NCI-H2107 treated with DMSO at 0.1 percent for 48 hours (cell line): ENCODE measurements at regions not wholly inside any gene's neighbourhood (a gene's known extent, or its start where the extent isn't known, plus 50 kb on each side); places are given as distances from the start of the nearest gene placed in this dataset.

ENCODE experiments used
- DNase-seq: peaks from one replicate; lab custom pipeline; 2025; ENCODE audit not compliant: unreplicated experiment; lab: John Stamatoyannopoulos, UW

- no peak for DNase-seq
Measured at GRCh38 chr7:153006452-153006851, 246.9 kb downstream of the ACTR3B start.

GRCh38 chr7:153006911-153007310 lies 247.4 kb downstream of the ACTR3B start:
- DNase-seq, result no peak

- no peak for DNase-seq
Measured at GRCh38 chr7:153010416-153010815, 250.9 kb downstream of the ACTR3B start.

- DNase-seq, result no peak
Measured at GRCh38 chr7:153012203-153012602, 252.7 kb downstream of the ACTR3B start.

GRCh38 chr7:153017223-153017622 lies 257.7 kb downstream of the ACTR3B start:
- no peak for DNase-seq

- DNase-seq, result no peak
Measured at GRCh38 chr7:153021542-153021941, 262.0 kb downstream of the ACTR3B start.

- DNase-seq, result no peak
Measured at GRCh38 chr7:153022475-153023193, 263.1 kb downstream of the ACTR3B start.

- no peak for DNase-seq
Measured at GRCh38 chr7:153023194-153023592, 263.6 kb downstream of the ACTR3B start.

- DNase-seq, result no peak
Measured at GRCh38 chr7:153027210-153027609, 267.7 kb downstream of the ACTR3B start.

GRCh38 chr7:153027904-153028303 lies 268.4 kb downstream of the ACTR3B start:
- no peak for DNase-seq

- DNase-seq, result no peak
Measured at GRCh38 chr7:153030976-153031375, 271.4 kb downstream of the ACTR3B start.

GRCh38 chr7:153034791-153035190 lies 275.2 kb downstream of the ACTR3B start:
- no peak for DNase-seq

- no peak for DNase-seq
Measured at GRCh38 chr7:153036396-153037063, 277.0 kb downstream of the ACTR3B start.

- no peak for DNase-seq
Measured at GRCh38 chr7:153043440-153043839, 283.9 kb downstream of the ACTR3B start.

- no peak for DNase-seq
Measured at GRCh38 chr7:153044981-153045380, 285.4 kb downstream of the ACTR3B start.

- DNase-seq, result no peak
Measured at GRCh38 chr7:153047079-153047959, 287.8 kb downstream of the ACTR3B start.

- DNase-seq, result no peak
Measured at GRCh38 chr7:153052206-153052605, 292.7 kb downstream of the ACTR3B start.

- DNase-seq, result no peak
Measured at GRCh38 chr7:153061910-153062528, 302.5 kb downstream of the ACTR3B start.

GRCh38 chr7:153065051-153065450 lies 305.5 kb downstream of the ACTR3B start:
- DNase-seq, result no peak

- DNase-seq, result no peak
Measured at GRCh38 chr7:153066711-153067110, 307.2 kb downstream of the ACTR3B start.

GRCh38 chr7:153070141-153070540 lies 310.6 kb downstream of the ACTR3B start:
- no peak for DNase-seq
